GM21717 (cell line): ENCODE measurements at regions not wholly inside any gene's neighbourhood (a gene's known extent, or its start where the extent isn't known, plus 50 kb on each side); places are given as distances from the start of the nearest gene placed in this dataset.
A peak's percentile ranks its signal among the peaks of the same experiment; 100 is the strongest.
"Not testable (repeated sequence)": the region's sequence is repeated elsewhere in the genome, so short reads cannot be mapped to it uniquely, and the experiment has no call there.

Experiments
- ATAC-seq: cut with Tn5 transposase; IDR thresholded peaks from one replicate; pipeline ENCODE4 v1.9.1; 2021; ENCODE audit warnings: mild to moderate bottlenecking, moderate library complexity; ENCODE audit not compliant: unreplicated experiment

DNA sequence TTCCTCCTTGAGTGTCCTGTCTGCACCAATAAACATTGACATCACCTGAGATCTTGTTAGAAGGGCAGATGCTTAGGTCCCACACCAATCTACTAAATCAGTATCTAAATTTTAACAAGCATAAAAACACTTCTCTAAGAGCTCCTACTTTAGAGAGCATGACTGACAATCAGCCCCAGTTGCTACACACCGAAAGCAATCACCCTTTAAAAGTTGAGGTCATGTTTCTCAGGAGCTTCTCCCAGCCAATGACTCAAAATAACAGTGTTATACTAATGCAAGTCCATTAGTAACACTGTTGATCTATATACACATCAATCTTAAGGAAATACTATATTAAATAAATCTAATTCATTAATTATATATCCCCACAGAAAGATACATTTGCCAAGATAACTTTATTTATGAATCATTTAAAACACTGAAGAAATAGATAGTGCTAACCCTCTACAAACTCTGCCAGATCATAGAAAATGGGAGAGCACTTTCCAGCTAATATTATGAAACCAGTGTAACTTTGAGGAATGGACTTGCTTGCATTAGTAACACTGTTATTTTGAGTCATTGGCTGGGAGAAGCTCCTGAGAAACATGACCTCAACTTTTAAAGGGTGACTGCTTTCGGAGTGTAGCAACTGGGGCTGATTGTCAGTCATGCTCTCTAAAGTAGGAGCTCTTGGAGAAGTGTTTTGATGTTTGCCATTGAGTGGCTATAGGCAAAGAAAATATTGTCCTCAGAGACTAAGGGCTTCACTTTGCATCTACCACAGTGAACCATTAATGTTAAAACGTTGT, 109.8 kb upstream of the HDX start:
- ATAC-seq: no peak

DNA sequence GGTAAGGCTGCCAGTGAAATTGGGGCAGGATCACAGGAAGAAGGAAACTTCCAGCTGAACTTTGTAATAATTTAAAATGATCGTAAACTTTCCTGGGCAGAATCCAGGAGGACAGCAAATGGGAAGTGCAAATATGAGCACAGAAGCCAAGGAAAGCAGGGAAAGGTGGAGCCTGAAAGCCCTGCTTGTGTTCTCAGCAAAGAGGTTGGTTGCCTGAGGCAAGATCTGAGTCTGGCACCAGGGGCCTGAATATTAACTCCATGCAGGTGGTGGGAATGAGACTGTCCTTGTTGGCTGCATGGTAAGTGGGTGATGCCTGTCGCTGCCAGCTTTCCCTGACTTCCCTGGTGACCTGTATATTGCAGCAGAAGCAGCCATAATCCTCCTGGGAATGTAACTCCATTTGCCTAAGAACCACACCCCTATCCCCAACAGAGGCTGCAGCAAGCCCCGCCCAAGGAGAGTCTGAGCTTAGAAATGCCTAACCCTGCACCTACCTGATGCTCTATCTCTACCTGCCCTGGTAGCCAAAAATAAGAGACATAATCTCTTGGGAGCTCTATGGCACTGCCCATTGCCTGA, 132.0 kb upstream of the HDX start:
- no peak for ATAC-seq

DNA sequence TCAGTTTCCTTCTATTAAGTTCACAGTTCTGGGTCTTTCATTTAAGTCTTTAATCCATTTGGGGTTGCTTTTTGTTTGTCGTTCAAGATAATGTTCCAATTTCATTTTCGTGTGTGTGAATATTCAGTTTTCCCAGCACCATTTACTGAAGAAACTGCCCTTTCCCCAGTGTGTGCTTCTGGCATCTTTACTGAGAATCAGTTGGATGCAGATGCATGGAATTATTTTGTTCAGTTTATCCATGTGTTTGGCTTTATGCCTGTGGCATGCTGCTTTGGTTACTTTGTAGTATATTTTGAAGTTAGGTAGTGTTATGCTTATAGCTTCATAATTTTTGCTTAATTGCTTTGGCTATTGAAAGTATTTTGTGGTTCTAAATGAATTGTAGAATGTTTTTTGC, 163.8 kb upstream of the HDX start:
- ATAC-seq: no peak

DNA sequence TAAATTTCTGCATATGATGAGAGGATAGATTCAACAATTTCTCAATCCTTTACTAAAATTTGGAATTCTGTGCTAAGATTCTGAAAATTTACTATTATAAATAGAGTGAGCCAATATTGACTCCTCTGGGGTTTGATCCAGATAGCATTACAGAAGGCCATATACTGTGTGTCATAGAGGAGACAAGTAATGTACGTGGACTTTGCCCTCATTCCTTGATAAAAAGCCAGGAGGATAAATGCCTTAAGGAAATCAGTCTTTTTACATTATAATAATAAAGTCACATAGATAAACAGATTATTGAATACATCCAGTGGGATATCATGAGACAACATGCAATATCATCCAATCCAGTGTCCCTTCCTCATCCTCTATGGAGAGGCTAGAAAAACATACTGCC, 188.0 kb upstream of the HDX start:
- ATAC-seq: no peak

DNA sequence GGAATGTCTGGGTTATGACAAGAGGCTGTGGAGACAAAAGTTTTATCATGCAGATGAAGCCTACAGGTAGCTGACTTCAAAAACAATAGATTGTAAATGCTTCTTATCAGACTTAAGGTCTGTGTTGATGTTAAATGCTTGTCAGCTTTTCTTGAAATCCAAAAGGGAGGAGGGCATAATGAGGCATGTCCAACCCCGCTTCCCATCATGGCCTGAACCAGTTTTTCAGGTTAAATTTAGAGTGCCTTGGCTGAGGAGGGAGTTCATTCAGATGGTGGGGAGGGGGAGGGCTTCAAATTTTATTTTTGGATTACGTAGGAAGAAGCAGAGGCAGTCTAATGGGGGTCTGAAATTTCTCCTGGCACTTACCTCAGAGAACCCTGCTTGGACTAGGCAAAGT, 207.7 kb upstream of the HDX start:
- ATAC-seq: no peak

DNA sequence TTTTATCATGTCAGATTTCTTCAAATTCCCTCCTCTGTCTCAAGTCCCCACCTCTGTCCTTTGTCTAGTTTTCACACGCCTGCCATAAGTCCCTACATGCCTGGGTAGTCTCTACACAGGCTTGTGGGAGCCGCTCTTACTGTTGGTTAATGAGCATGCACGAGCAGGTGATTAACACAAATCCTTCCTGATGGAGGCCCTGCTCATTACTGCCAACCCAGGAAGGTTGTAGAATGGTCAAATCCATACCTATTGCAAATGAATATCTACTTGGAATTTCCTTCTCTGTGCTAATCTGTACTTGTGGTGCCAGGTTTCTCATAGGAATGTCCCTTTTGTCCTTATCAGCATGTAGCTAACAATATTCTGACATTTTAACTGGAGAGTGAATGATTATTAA, 208.4 kb upstream of the HDX start:
- ATAC-seq: no peak

DNA sequence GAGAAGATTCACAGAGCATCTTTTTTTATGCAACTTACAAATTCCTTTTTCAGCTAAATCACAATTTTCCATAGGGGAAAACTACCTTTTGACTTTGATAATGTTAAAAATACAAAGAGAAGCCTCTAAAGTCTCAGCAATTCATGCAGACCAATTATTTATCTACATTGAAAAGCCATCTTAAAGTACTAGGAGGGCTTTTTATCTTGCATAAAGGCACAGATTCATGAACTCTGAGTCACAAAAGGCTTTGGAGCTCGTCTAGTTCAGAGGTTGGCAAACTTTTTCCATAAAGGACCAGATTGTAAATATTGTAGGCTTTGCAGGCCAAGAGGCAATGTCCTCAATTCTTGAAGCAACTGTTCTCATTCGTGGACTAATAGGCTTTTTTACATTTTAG, 210.4 kb upstream of the HDX start:
- no peak for ATAC-seq

DNA sequence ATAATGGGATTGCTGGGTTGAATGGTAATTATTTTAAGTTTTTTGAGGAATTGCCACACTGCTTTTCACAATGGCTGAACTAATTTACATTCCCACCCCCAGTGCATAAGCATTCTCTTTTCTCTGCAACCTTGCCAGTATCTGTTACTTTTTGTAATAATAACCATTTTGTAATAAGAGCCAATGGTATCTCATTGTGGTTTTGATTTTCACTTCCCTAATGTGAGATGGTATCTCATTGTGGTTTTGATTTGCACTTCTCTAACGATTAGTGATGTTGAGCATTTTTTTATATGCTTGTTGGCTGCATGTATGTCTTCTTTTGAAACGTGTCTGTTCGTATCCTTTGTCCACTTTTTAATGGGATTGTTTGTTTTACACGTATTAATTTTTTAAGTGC, 213.1 kb upstream of the HDX start:
- no peak for ATAC-seq

DNA sequence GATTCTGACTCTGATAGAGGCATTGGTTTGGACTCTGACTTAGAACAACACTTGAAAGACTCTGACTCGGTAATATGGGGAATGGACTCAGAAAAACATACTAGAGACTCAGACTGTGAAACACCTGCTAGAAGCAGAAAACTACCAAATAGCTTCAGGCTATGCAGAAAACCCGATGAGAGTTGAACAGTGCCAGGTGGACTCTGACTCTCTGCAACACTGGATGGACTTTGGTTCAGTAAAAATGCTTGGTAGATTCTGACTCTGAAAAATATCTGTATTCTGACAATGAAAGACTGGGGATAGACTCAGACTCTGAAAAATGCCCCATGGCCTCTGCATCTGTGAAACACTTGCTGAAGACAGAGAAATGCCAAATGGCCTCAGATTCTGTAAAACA, 215.1 kb upstream of the HDX start:
- ATAC-seq: no peak

DNA sequence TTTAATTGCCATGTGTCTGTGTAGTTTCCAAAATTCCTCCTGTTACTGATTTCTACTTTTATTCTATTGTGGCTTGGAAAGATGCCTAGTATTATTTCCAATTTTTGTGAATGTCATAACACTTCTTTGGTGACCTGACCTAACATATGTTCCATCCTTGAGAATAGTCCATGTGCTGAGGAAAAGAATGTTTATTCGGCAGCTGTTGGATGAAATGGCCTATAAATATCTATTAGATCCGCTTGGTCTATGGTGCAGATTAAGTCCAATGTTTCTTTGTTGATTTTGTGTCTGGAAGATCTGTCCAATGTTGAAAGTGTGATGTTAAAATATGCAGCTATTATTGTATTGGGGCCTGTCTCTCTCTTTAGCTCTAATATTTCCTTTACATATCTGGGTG, 219.2 kb upstream of the HDX start:
- no peak for ATAC-seq

DNA sequence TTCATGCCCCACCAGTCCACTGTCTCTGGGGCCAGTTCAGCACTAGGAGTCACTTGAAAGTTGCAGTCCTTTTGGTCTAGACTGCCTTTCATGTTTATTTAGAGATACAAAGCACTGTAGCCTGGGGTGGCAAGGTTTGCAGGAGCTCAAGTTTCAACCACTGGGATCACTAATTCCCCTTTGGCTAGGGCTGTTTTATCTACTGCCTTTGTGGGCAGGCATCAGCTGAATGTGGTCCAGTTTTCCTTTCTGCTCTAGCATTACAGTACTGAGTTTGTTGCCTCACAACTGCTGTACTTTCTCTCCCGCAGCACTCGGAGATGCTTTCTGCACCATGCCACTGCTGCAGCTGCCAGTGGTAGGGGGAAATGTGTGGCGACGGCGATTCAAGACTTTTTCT, 222.3 kb upstream of the HDX start:
- ATAC-seq: no peak

DNA sequence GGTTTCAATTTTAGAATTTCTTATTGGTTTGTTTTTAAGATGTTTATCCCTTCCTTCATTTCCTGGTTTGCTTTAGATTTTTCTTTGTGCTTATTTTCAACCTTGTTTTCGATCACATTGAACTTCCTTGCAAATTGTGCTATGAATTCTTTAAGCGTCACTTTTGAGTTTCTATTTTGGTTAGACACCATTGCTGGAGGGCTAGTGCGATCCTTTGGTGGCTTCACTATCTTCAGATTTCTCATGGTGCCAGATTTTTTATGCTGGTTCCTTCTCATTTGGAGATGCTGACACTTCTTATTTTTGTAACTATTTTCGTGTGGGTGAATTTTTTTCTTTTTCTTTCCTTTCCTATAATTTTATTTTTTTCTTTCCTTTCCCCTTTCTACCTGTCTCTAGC, 227.2 kb upstream of the HDX start:
- ATAC-seq: no peak

DNA sequence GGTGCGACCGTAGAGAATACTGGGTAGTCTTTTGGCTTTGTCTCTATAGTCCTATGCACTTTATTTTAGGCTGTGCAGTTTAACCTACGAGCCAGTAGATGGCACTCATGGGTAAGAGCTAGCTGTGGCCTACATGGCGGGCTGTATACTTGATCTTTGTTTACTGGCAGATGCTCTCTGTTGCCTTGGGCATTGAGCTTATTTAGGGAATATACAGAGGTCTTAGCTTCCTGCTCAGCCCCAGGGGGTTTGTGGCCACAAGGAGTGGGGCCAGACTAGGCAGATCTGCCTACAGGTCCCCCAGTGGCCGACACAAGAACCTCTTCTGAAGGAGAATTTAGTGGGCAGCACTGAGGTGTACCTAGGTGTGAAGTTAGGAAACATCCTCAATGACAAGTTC, 227.6 kb upstream of the HDX start:
- peak; percentile 99 for ATAC-seq

DNA sequence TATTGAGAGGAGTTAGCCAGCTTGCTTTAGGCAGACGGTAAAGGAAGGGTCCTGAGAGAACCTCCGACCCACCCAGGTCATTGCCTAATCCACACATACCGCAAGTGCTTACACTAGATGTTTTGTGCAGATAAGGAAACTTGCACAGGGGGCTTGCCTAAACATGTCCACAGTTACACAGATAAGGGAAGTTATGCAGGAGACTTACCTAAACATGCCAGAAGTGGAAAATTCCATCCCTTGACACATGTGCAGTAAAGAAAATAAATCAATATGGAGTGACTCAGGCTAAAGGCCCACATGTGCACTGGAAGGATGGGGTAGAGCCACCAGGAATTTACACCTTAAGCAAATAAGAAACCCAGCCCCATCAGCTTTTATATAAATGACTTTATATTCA, 232.8 kb upstream of the HDX start:
- no peak for ATAC-seq

DNA sequence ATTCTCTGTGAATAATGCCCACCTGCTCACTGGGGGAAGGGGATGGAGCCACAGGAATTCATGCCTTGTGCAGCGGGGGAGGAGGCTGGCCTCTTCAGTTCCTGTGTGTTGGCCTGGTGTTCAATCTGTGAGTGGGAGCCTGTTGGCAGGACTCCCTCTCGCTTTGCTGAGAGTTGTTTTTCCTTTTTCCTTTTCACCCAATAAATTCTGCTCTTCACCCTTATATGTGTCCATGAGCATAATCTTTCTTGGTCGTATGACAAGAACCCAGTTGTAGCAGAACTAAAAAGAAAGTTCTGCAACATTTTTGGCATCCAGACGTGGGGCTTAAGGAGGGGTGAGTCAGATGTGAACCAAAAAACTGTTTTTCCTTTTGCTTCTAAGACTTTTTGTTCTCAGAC, 235.2 kb upstream of the HDX start:
- ATAC-seq: no peak

DNA sequence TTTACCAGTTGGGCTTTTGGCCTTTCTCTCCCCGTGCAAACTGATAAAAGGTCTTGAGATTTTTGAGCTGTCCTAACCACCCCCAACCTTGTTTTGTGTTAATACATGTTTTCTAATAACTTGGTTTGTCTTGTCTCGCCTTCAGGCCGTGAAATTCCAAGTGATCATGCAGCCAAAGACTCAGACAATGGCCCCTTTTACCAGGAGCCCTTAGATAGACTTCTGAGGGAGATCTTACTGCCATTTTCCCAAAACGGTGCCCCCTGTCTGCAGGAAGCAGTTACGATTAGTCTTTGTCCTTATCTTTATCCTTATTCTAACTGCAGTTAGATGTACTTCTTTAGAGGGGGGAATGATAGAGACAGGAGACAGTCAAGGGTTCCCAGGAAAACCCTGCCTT, 245.3 kb upstream of the HDX start:
- no peak for ATAC-seq

DNA sequence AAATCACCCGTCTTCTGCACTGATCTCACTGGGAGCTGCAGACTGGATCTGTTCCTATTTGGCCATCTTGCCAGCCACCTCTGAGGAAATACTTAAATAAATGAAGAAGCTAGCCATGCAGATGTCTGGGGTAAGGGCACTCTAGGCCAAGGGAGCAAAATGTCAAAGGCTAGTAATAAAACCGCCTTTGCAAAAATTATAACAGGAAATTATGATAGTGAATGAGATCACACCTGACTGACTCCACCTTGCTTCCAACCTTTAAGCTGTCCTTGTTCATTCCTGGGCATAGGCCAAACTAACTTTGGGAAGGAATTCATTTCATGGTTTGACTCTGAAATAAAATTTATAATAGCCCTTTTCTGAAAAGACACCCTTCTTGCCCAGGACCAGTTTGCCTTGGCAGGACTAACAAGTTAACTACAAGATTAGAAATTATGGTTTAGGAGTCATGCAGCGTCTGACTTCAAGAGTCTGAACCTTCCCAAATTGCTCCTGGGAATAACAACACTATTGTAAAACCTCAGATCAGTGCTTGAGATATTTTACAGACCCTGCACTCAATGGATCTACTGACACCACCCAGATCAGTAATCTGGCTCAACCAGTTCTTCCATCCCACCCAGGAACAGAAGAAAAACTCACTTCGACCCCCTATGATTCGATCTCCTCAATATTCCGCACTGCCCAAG, 246.9 kb upstream of the HDX start:
- ATAC-seq: no peak

DNA sequence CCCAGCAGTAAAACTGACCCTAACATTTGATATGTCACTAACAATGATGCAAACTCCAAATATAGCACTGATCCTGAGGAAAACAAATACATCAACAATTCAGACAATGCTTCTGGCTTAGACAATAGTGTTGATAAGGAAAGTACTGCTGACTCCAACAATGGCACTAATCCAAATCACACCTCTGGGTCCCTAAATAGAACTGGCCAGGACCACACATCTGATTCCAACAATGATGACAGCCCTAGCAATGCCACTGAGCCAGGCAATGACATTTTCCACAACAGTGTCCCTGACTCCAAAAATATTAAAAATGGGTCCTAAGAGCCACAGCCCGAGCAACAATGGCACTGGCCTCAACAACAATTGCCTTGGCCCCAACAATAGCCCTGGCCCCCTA, 243.1 kb upstream of the APOOL start:
- no peak for ATAC-seq

DNA sequence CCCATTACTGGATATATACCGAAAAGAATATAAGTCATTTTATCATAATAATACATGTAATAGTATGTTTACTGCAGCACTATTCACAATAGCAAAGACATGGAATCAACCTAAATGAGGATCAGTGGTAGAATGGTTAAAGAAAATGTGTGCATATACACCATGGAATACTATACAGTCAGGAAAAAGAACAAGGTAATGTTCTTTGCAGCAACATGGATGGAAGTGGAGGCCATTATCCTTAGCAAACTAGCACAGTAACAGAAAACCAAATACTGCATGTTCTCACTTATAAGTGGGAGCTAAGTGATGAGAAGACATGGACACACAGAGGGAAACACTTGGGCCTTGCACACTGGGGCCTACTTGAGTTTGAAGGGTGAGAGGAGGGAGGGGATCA, 207.4 kb upstream of the APOOL start:
- ATAC-seq: no peak

DNA sequence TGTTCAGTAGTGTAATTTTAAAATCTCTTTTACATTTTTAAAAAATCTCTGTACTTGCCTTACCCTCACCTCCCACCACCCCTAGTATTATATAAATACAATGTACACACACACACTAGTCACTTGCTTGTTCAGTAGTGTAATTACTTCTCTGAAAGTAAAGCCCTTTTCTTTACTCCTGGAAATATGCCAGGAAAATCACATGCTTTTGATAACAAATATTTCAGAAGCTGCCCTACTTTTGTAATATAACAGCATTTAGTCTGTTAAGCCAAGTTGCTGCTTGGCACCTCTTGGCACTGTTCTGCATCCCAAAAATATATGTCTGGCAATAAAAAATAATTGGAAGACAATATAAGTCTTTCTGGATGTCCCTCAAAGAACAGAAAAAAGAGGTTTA, 172.8 kb upstream of the APOOL start:
- no peak for ATAC-seq

DNA sequence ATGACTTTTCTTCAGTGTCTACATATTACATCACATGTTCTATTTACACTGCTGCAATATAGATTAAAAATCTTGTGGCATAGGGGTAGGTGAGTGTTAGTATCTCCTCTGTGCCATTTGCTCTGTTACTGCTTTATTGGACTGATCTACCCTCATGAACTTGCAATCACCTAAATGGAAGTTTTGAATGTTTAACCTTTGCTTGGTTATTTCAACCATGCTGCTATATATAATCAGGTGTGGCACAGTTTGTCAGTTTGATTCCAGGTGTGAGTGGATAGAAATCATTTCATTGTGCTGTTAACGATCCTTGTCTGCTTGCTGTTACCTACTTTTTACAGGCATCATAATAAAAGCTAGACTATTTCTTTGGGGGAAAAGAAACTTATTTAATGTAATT, 157.1 kb upstream of the APOOL start:
- not testable (repeated sequence) for ATAC-seq

DNA sequence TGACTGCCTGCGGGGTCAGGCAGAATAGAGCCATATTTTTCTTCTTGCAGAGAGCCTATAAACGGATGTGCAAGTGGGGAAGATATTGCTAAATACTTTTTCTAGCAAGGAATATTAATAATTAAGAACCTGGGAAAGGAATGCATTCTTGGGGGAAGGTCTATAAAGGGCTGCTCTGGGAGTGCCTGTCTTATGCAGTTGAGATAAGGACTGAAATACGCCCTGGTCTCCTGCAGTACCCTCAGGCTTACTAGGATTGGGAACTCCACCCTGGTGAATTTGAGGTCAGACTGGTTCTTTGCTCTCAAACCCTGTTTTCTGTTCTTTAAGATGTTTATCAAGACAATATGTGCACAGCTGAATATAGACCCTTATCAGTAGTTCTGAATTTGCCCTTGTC, 152.5 kb upstream of the APOOL start:
- ATAC-seq: not testable (repeated sequence)
